Endothelial cell of umbilical vein (primary cell): ENCODE measurements at regions not wholly inside any gene's neighbourhood (a gene's known extent, or its start where the extent isn't known, plus 50 kb on each side); places are given as distances from the start of the nearest gene placed in this dataset.

Experiments used
- BruUV-seq: library from RNA; stranded (reverse); fragments of 400-500 nt; replicated peaks from 2 replicates; lab custom pipeline; 2021; lab: Mats Ljungman, UMichigan
- CTCF ChIA-PET: fragments of 300-600, 350-600 bp; sonication (Branson Sonifier 250); formaldehyde crosslinking; loops from one replicate; lab custom pipeline; 2021; ENCODE audit warnings: antibody characterized with exemption, inconsistent platforms; lab: Charles Lee
- POLR2A ChIA-PET: fragments of 300-600, 350-600 bp; sonication (Branson Sonifier 250); formaldehyde crosslinking; loops from one replicate; lab custom pipeline; 2021; ENCODE audit warnings: antibody characterized with exemption, inconsistent platforms; lab: Charles Lee
- DNase-seq: peaks from one replicate; pipeline ENCODE4 v3.0.0-alpha.2; 2011; ENCODE audit warnings: low read depth, low spot score
- FAIRE-seq: peaks from 2 replicates; lab custom pipeline; 2011; peaks lifted over from hg19 to GRCh38; lab: Jason Lieb, UNC
- H2AFZ ChIP-seq: 2 replicates; pipeline ENCODE4 v1.6.0; 2012; ENCODE audit warnings: low read depth, low read length, control low read depth, inconsistent platforms
- H3K27ac ChIP-seq: 2 replicates; pipeline ENCODE4 v1.5.1; 2011; ENCODE audit warnings: low read depth, mild to moderate bottlenecking, control low read depth, low read length, moderate library complexity; ENCODE audit not compliant: insufficient read depth
- H3K27me3 ChIP-seq, 2 experiments: 2 replicates each; pipeline versions ENCODE4 v1.6.0 to v1.6.1; 2011; ENCODE audit warnings: low read length in 2 of 2, mixed read lengths in 1 of 2; ENCODE audit not compliant: control insufficient read depth in 2 of 2, insufficient read depth in 2 of 2
- H3K36me3 ChIP-seq, 2 experiments: 2 replicates in 1 of 2; 3 replicates in 1 of 2; pipeline ENCODE4 v1.5.1; 2011; ENCODE audit warnings: low read length in 2 of 2, mild to moderate bottlenecking in 1 of 2, moderate library complexity in 1 of 2; ENCODE audit not compliant: control insufficient read depth in 2 of 2, insufficient read depth in 2 of 2; ENCODE audit errors: extremely low read depth in 1 of 2
- H3K4me1 ChIP-seq: 3 replicates; pipeline ENCODE4 v1.5.1; 2011; ENCODE audit warnings: mild to moderate bottlenecking, low read length; ENCODE audit not compliant: control insufficient read depth, insufficient read depth; ENCODE audit errors: extremely low read depth
- H3K4me2 ChIP-seq: 2 replicates; pipeline ENCODE4 v1.6.1; 2011; ENCODE audit warnings: low read length, control low read depth, mixed read lengths; ENCODE audit not compliant: insufficient read depth
- H3K4me3 ChIP-seq, 3 experiments: fragments of 200-600 bp in 1 of 3; sonication (generic), shearing (Covaris generic) in 1 of 3; replicated peaks in 1 of 3; 2 replicates each; pipeline ENCODE4 v1.5.1; 2011 to 2016; ENCODE audit warnings: control low read depth in 3 of 3, low read length in 3 of 3, mild to moderate bottlenecking in 2 of 3, inconsistent platforms in 1 of 3, low read depth in 1 of 3, moderate library complexity in 1 of 3; ENCODE audit not compliant: insufficient read depth in 1 of 3
- H3K79me2 ChIP-seq: 2 replicates; pipeline ENCODE4 v1.6.0; 2012; ENCODE audit warnings: low read length, inconsistent platforms; ENCODE audit not compliant: control insufficient read depth, insufficient read depth
- H3K9ac ChIP-seq: replicated peaks from 2 replicates; pipeline ENCODE3; 2011; ENCODE audit warnings: low read length, control low read depth; ENCODE audit not compliant: insufficient read depth; ENCODE audit errors: extremely low read depth
- H3K9me1 ChIP-seq: replicated peaks from 3 replicates; pipeline ENCODE4 v1.6.0; 2011; ENCODE audit warnings: mild to moderate bottlenecking, low read length; ENCODE audit not compliant: control insufficient read depth, insufficient read depth; ENCODE audit errors: extremely low read depth
- H3K9me3 ChIP-seq: replicated peaks from 2 replicates; pipeline ENCODE4 v1.5.1; 2012; ENCODE audit warnings: low read length, inconsistent platforms; ENCODE audit not compliant: control insufficient read depth, insufficient read depth
- H4K20me1 ChIP-seq: replicated peaks from 2 replicates; pipeline ENCODE3; 2011; ENCODE audit warnings: mild to moderate bottlenecking, low read length; ENCODE audit not compliant: control insufficient read depth, insufficient read depth; ENCODE audit errors: extremely low read depth
- EZH2 ChIP-seq: IDR thresholded peaks from 2 replicates; pipeline ENCODE4 v1.6.1; 2012; ENCODE audit warnings: borderline replicate concordance, low read depth, mild to moderate bottlenecking, moderate library complexity, low read length, inconsistent platforms; ENCODE audit not compliant: severe bottlenecking
- FOS ChIP-seq: IDR thresholded peaks from 2 replicates; pipeline ENCODE4 v1.6.1; 2011; ENCODE audit warnings: mild to moderate bottlenecking, low read length, moderate library complexity, borderline replicate concordance; ENCODE audit not compliant: insufficient read depth
- GATA2 ChIP-seq: IDR thresholded peaks from 2 replicates; pipeline ENCODE4 v1.7.0; 2011; ENCODE audit warnings: low read depth, mild to moderate bottlenecking, moderate library complexity, mixed read lengths, low read length; ENCODE audit not compliant: insufficient read length, insufficient read depth
- POLR2AphosphoS5 ChIP-seq: IDR thresholded peaks from 2 replicates; pipeline ENCODE4 v1.6.1; 2012; ENCODE audit warnings: low read depth, mild to moderate bottlenecking, control low read depth, low read length, moderate library complexity; ENCODE audit not compliant: insufficient read depth
- dilution Hi-C: fragments of 300-500 bp; cut with MboI; formaldehyde crosslinking; loops from one replicate; pipeline ENCODE4 v1.15.0; 2019; ENCODE audit warnings: low sequenced_read_pairs; ENCODE audit not compliant: extremely low pct_ligation_motif_present
- intact Hi-C: fragments of 100-400 bp; cut with micrococcal nuclease; formaldehyde crosslinking; loops from one replicate; pipeline ENCODE4 v1.10.0; 2022
- TF ChIP-seq, protein P1 (sequence below), 2 donors: IDR thresholded peaks; 1 replicate in 1 of 2; 2 replicates in 1 of 2; pipeline ENCODE4 v1.5.1; 2011; ENCODE audit warnings: low read length in 2 of 2, mild to moderate bottlenecking in 2 of 2, moderate library complexity in 2 of 2, control low read depth in 1 of 2, inconsistent platforms in 1 of 2, low read depth in 1 of 2; ENCODE audit not compliant: insufficient read depth in 1 of 2; ENCODE audit errors: extremely low read depth in 1 of 2
- TF ChIP-seq, protein P2 (sequence below): IDR thresholded peaks from 2 replicates; pipeline ENCODE4 v1.6.1; 2011; ENCODE audit not compliant: insufficient read depth, insufficient read length

DNA sequence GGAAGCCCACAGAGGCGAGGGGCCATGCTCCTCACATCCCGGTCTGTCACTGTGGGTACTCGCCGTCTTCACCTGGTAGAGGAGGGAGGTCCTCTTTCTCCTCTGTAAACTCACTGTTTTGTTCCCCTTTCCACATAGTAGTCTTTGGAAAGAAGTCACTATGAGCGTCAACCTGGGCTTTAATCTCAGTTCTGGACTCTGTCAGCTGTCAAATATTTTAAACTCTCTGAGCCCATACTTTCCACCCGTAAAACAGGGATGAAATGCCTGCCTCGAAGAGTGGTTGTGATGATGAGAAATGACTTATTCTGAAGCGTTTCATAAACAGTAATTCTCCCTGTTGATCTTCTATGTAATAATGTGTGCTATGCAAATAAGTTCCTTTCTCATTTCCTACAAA lies 547.1 kb upstream of the SOX11 start:
- H3K4me1 ChIP-seq, result no peaks in the 10 kb centered on the region
- no peak overlapping the region for H3K4me3 ChIP-seq
- no peak for DNase-seq
- FAIRE-seq, result no peak
- POLR2A ChIA-PET, result no interaction called here
- H3K4me2 ChIP-seq, result no peak overlapping the region
- intact Hi-C loops, result no loop called here
- H3K79me2 ChIP-seq, result no peaks in the 10 kb centered on the region
- H3K27ac ChIP-seq, result no peak overlapping the region
- no peaks in the 10 kb centered on the region for H3K9me1 ChIP-seq
- BruUV-seq, result no TSS peak
- no peak overlapping the region for H2AFZ ChIP-seq
- no peak for TF ChIP-seq FOS
- no peak for TF ChIP-seq GATA2
- TF ChIP-seq EZH2, result no peak
- TF ChIP-seq POLR2AphosphoS5, result no peak
- TF ChIP-seq, protein P1, sequence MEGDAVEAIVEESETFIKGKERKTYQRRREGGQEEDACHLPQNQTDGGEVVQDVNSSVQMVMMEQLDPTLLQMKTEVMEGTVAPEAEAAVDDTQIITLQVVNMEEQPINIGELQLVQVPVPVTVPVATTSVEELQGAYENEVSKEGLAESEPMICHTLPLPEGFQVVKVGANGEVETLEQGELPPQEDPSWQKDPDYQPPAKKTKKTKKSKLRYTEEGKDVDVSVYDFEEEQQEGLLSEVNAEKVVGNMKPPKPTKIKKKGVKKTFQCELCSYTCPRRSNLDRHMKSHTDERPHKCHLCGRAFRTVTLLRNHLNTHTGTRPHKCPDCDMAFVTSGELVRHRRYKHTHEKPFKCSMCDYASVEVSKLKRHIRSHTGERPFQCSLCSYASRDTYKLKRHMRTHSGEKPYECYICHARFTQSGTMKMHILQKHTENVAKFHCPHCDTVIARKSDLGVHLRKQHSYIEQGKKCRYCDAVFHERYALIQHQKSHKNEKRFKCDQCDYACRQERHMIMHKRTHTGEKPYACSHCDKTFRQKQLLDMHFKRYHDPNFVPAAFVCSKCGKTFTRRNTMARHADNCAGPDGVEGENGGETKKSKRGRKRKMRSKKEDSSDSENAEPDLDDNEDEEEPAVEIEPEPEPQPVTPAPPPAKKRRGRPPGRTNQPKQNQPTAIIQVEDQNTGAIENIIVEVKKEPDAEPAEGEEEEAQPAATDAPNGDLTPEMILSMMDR (IDR thresholded peaks at IDR 0.05; ENCODE audit: extremely low read depth in 1 of 2, insufficient read depth in 1 of 2, low read depth in 1 of 2, low read length in 2 of 2), result no peak
- TF ChIP-seq, protein P2, sequence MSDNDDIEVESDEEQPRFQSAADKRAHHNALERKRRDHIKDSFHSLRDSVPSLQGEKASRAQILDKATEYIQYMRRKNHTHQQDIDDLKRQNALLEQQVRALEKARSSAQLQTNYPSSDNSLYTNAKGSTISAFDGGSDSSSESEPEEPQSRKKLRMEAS, result no peak
- no peaks in the 10 kb centered on the region for H4K20me1 ChIP-seq
- no peak overlapping the region for H3K9ac ChIP-seq
- no peaks in the 10 kb centered on the region for H3K36me3 ChIP-seq
- no peaks in the 10 kb centered on the region for H3K27me3 ChIP-seq
- dilution Hi-C loops, result no loop called here
- CTCF ChIA-PET, result no interaction called here
- H3K9me3 ChIP-seq, result no peaks in the 10 kb centered on the region
